NCI-H2196 (cell line): ENCODE measurements at regions not wholly inside any gene's neighbourhood (a gene's known extent, or its start where the extent isn't known, plus 50 kb on each side); places are given as distances from the start of the nearest gene placed in this dataset.

Source experiments
- DNase-seq: peaks from one replicate; lab custom pipeline; 2025; ENCODE audit not compliant: unreplicated experiment; lab: John Stamatoyannopoulos, UW

DNA sequence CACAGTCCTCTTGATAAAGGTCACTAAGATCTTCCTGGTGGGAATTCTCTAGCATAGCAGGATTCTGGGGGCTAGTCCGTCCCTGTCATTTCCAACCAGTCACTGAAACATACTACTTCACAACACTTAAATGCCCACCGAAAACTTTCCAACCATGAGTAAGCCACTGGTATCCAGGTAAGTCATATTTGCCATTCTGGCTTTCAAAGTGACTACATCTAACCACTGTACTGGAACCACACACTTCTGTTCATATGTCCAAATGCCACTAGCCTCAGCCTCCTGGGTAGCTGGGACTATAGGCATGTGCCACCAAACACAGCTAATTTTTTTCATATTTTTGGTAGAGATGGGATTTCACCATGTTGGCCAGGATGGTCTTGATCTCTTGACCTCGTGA, 64.3 kb upstream of the VANGL1 start:
- DNase-seq: no peak

GRCh38 chr1:115575661-115576060, 66.1 kb upstream of the VANGL1 start:
- no peak for DNase-seq

- no peak for DNase-seq
Measured at GRCh38 chr1:115572710-115573109, 69.1 kb upstream of the VANGL1 start.

GRCh38 chr1:115567431-115567830, 74.3 kb upstream of the VANGL1 start:
- no peak for DNase-seq

DNA sequence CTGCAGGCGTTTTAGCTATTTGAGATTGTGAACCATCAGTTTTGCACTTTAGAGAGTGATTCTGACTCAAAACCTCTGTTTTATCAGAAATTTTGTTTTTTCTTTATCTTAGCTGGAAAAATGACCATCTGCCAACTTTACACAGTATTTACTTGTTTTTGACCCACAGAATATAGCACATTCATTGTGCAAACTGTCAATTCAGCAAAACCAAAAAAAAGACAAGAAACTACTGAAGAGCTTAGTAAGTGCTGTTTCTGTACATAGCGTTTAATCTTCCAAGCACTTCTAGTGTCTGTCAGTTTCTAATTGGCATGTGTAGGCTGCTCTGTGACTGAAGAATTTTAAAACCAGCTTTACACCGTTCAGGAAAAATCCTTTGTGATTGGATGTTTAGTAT, 76.0 kb upstream of the VANGL1 start:
- no peak for DNase-seq

DNA sequence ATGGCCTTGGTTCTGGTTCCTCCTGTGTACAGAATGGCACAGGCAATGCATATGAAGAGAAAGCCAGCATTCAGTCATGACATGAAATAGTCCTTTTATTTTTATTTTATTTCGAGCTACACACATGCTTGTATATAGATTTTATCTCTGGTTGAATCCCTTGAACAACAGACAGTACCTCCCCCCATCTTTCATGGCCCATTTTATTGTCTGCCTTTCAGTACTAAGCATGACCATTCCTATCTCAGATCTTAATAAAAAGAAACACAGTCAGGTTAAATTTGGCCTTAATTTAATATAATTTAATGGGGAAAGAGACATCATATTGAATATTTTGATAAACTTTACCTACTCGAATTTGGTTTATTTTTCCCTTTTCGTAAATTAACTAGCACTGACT, 76.4 kb upstream of the VANGL1 start:
- no peak for DNase-seq

DNA sequence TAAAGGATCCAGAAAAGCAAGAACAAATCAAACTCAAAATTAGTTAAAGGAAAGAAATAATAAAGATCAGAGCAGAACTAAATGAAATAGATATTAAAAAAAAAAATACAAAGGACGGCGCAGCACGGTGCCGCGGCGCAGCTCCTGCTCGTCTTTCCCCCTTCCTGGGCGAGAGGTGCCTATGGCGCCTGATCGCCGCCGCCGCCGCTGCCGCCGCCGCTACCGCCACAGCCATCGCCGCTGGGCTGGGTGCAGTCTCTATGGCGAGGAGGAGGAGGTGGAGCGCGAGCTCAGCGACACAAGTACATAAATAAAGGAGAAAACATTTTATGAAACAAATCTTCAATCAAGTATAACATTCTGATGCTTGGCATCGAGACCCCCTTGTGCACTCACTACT, 77.6 kb upstream of the VANGL1 start:
- DNase-seq: no peak

GRCh38 chr1:115560027-115560426, 81.7 kb upstream of the VANGL1 start:
- no peak for DNase-seq

GRCh38 chr1:115558275-115558674, 83.5 kb upstream of the VANGL1 start:
- DNase-seq: no peak

- no peak for DNase-seq
Measured at GRCh38 chr1:115557715-115558114, 84.1 kb upstream of the VANGL1 start.

DNA sequence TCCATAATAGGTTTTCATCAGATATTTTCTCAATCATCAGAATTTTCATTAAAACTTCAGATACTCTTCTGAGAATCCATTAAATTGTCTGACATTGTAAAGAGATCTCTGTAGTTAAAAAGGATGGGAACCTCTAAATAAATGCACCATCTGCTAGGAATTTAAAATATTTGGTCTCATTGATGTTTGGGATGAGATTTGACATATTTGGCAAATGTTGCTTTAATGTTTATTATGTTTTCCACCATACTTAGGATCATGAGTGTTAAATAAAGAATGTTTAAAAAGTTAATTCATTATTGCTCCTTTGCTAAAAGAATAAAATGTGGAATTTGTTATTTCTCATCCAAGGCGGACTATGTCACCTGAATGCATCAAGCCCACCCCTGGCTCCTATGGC, 85.5 kb upstream of the VANGL1 start:
- no peak for DNase-seq

DNA sequence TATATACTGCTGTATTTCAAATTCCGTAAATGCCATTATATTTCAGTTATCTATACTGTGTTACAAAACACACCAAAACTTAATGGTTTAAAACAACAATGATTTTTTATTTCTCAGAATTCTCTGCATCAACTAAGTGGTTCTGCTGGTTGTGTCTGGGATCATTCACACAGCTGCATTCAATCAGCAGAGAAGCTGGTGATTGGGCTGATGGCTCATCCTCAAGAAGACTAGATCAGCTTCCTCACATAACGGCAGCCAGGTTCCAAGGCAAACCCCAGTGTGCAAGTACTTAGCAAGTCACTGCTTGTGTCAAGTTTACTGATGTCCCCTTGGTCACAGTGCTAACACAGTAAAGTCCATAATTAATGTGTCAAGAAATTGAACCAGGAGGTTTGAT, 86.3 kb upstream of the VANGL1 start:
- DNase-seq: no peak

- no peak for DNase-seq
Measured at GRCh38 chr1:115547696-115548095, 94.1 kb upstream of the VANGL1 start.

- DNase-seq: no peak
Measured at GRCh38 chr1:115546846-115547245, 94.9 kb upstream of the VANGL1 start.

- peak; percentile 36 for DNase-seq
Measured at GRCh38 chr1:115545791-115546733, 95.7 kb upstream of the VANGL1 start.

GRCh38 chr1:115545096-115545720, 96.6 kb upstream of the VANGL1 start:
- DNase-seq: no peak

GRCh38 chr1:115544131-115544530, 97.6 kb upstream of the VANGL1 start:
- no peak for DNase-seq

GRCh38 chr1:115543247-115543646, 98.5 kb upstream of the VANGL1 start:
- DNase-seq: no peak

GRCh38 chr1:115539736-115540135, 102.0 kb upstream of the VANGL1 start:
- no peak for DNase-seq

DNA sequence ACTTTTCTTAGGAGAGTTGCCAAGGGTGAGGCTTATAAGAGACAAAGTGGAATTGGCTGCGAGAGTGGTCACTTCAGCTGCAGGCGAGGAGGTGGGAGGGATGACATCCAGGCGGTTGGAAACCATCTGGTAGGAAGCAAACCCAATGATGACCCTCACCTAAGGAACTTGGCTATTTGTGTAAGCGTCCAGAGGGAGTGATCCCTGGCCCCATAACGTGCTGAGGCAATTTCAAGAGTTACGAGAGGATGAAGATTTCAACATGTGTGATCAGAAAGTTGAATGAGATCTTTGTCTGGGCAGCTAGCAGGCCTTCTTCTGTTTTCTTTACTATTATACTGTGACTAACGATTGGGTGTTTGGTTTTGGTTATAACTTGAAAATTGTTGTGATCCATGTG, 102.7 kb upstream of the VANGL1 start:
- DNase-seq: no peak

- no peak for DNase-seq
Measured at GRCh38 chr1:115538579-115538978, 103.2 kb upstream of the VANGL1 start.

DNA sequence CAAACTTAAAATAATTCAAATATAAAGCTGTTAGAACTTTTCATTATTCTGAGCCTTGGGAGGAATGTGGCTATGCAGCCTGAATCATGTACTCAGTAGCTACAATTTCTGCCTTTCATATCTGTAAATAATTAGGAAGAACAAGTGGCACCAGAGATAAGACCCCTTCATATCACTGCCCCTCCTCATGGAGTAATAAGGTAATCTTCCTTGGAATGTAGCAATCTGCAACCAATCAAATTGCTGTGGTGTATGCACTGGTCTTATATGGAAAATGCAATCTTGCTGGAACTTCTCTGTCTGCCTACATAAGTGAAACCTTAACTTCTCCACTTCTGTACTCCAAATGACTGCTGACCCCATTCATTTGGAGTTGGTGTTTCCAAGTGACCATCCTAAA, 104.4 kb upstream of the VANGL1 start:
- DNase-seq: no peak
